ENCODE measurements at regions not wholly inside any gene's neighbourhood (a gene's known extent, or its start where the extent isn't known, plus 50 kb on each side); places are given as distances from the start of the nearest gene placed in this dataset.

DNA sequence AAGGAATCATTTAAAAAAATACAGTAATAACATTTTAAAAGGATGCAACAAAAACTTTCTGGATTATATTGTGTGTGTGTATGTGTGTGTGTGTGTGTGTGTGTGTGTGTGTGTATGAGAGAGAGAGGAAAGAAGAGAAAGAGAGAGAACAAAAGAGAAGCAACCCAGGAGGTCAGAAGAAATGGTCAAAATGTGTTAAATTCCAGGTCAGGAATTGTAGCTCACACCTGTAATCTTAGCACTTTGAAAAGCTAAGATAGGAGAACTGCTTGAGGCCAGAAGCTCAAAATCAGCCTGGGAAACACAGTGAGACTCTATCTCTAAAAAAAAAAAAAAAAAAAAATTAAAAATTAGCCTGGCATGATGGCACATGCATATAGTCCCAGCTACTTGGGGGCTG lies 311.8 kb upstream of the CDH12 start:
- TF ChIP-seq, protein P1, sequence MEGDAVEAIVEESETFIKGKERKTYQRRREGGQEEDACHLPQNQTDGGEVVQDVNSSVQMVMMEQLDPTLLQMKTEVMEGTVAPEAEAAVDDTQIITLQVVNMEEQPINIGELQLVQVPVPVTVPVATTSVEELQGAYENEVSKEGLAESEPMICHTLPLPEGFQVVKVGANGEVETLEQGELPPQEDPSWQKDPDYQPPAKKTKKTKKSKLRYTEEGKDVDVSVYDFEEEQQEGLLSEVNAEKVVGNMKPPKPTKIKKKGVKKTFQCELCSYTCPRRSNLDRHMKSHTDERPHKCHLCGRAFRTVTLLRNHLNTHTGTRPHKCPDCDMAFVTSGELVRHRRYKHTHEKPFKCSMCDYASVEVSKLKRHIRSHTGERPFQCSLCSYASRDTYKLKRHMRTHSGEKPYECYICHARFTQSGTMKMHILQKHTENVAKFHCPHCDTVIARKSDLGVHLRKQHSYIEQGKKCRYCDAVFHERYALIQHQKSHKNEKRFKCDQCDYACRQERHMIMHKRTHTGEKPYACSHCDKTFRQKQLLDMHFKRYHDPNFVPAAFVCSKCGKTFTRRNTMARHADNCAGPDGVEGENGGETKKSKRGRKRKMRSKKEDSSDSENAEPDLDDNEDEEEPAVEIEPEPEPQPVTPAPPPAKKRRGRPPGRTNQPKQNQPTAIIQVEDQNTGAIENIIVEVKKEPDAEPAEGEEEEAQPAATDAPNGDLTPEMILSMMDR (IDR thresholded peaks at IDR 0.05) = no peak
- TF ChIP-seq ZFX (IDR thresholded peaks at IDR 0.05; ENCODE audit: borderline replicate concordance) = no peak

All from 22Rv1 (cell line).